Testis (tissue), 2 donors: ENCODE measurements at regions not wholly inside any gene's neighbourhood (a gene's known extent, or its start where the extent isn't known, plus 50 kb on each side); places are given as distances from the start of the nearest gene placed in this dataset.

Source experiments
- CTCF ChIP-seq, 3 experiments: fragments of 450-650 bp in 2 of 3; fragments of 200-600 bp in 1 of 3; sonication (generic) in 1 of 3; IDR thresholded peaks; one replicate each; pipeline ENCODE4 v1.5.1; 2016 to 2019; ENCODE audit warnings: antibody characterized with exemption in 3 of 3, mild to moderate bottlenecking in 2 of 3, moderate library complexity in 1 of 3
- POLR2A ChIP-seq: fragments of 450-650 bp; IDR thresholded peaks from one replicate; pipeline ENCODE4 v1.6.1; 2017; ENCODE audit warnings: antibody characterized with exemption, mild to moderate bottlenecking, moderate library complexity

GRCh38 chr3:110069761-110070160 is 732.4 kb upstream of the DPPA4 start:
- TF ChIP-seq CTCF (IDR thresholded peaks at IDR 0.05) (no peak), POLR2A (no peak)
